ENCODE measurements at regions not wholly inside any gene's neighbourhood (a gene's known extent, or its start where the extent isn't known, plus 50 kb on each side); places are given as distances from the start of the nearest gene placed in this dataset.

DNA sequence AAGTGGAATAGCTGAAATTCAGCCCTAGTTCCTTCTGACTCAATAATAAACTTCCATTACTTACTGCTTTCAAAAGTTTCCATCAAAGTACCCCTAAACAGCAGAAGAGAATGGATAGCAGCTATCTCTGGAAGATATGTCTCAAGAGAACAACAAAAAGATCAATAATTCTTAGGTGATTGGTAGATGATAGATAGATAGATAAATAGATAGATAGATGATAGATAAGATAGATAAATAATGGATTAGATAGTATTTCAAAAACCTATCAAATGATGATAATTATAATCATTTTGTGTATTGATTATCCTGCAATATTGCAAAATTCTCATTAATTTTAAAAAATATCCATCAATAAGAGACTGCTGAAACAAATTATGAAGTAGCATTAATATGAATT lies 97.4 kb upstream of the CCND2 start:
- peaks cover 15% of the 10 kb centered on the region for H3K4me1 Mint-ChIP-seq
- ATAC-seq: no peak

More for the DNA sequence above, 97.4 kb upstream of the CCND2 start:
- no peaks in the 10 kb centered on the region for H3F3A ChIP-seq (replicated peaks; ENCODE audit: low read depth)
- TF ChIP-seq EZH2phosphoT487 (IDR thresholded peaks at IDR 0.05; ENCODE audit: unreplicated experiment): no peak
- TF ChIP-seq, protein P1, sequence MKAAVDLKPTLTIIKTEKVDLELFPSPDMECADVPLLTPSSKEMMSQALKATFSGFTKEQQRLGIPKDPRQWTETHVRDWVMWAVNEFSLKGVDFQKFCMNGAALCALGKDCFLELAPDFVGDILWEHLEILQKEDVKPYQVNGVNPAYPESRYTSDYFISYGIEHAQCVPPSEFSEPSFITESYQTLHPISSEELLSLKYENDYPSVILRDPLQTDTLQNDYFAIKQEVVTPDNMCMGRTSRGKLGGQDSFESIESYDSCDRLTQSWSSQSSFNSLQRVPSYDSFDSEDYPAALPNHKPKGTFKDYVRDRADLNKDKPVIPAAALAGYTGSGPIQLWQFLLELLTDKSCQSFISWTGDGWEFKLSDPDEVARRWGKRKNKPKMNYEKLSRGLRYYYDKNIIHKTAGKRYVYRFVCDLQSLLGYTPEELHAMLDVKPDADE (IDR thresholded peaks at IDR 0.05): no peak
- TF ChIP-seq ZNF331 (CRISPR knock-in tag; IDR thresholded peaks at IDR 0.05; ENCODE audit: low read depth): no peak
- TF ChIP-seq, protein P2, sequence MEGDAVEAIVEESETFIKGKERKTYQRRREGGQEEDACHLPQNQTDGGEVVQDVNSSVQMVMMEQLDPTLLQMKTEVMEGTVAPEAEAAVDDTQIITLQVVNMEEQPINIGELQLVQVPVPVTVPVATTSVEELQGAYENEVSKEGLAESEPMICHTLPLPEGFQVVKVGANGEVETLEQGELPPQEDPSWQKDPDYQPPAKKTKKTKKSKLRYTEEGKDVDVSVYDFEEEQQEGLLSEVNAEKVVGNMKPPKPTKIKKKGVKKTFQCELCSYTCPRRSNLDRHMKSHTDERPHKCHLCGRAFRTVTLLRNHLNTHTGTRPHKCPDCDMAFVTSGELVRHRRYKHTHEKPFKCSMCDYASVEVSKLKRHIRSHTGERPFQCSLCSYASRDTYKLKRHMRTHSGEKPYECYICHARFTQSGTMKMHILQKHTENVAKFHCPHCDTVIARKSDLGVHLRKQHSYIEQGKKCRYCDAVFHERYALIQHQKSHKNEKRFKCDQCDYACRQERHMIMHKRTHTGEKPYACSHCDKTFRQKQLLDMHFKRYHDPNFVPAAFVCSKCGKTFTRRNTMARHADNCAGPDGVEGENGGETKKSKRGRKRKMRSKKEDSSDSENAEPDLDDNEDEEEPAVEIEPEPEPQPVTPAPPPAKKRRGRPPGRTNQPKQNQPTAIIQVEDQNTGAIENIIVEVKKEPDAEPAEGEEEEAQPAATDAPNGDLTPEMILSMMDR (conservative IDR thresholded peaks at IDR 0.05; ENCODE audit: low read depth in 2 of 2): no peak
- no peak for TF ChIP-seq POLR2AphosphoS5 (IDR thresholded peaks at IDR 0.05; ENCODE audit: low read depth)
- TF ChIP-seq CREB1 (CRISPR knock-in tag; IDR thresholded peaks at IDR 0.05; ENCODE audit: low read depth): no peak
- no peak for TF ChIP-seq ZNF114 (CRISPR knock-in tag; IDR thresholded peaks at IDR 0.05)
- TF ChIP-seq, protein P3, sequence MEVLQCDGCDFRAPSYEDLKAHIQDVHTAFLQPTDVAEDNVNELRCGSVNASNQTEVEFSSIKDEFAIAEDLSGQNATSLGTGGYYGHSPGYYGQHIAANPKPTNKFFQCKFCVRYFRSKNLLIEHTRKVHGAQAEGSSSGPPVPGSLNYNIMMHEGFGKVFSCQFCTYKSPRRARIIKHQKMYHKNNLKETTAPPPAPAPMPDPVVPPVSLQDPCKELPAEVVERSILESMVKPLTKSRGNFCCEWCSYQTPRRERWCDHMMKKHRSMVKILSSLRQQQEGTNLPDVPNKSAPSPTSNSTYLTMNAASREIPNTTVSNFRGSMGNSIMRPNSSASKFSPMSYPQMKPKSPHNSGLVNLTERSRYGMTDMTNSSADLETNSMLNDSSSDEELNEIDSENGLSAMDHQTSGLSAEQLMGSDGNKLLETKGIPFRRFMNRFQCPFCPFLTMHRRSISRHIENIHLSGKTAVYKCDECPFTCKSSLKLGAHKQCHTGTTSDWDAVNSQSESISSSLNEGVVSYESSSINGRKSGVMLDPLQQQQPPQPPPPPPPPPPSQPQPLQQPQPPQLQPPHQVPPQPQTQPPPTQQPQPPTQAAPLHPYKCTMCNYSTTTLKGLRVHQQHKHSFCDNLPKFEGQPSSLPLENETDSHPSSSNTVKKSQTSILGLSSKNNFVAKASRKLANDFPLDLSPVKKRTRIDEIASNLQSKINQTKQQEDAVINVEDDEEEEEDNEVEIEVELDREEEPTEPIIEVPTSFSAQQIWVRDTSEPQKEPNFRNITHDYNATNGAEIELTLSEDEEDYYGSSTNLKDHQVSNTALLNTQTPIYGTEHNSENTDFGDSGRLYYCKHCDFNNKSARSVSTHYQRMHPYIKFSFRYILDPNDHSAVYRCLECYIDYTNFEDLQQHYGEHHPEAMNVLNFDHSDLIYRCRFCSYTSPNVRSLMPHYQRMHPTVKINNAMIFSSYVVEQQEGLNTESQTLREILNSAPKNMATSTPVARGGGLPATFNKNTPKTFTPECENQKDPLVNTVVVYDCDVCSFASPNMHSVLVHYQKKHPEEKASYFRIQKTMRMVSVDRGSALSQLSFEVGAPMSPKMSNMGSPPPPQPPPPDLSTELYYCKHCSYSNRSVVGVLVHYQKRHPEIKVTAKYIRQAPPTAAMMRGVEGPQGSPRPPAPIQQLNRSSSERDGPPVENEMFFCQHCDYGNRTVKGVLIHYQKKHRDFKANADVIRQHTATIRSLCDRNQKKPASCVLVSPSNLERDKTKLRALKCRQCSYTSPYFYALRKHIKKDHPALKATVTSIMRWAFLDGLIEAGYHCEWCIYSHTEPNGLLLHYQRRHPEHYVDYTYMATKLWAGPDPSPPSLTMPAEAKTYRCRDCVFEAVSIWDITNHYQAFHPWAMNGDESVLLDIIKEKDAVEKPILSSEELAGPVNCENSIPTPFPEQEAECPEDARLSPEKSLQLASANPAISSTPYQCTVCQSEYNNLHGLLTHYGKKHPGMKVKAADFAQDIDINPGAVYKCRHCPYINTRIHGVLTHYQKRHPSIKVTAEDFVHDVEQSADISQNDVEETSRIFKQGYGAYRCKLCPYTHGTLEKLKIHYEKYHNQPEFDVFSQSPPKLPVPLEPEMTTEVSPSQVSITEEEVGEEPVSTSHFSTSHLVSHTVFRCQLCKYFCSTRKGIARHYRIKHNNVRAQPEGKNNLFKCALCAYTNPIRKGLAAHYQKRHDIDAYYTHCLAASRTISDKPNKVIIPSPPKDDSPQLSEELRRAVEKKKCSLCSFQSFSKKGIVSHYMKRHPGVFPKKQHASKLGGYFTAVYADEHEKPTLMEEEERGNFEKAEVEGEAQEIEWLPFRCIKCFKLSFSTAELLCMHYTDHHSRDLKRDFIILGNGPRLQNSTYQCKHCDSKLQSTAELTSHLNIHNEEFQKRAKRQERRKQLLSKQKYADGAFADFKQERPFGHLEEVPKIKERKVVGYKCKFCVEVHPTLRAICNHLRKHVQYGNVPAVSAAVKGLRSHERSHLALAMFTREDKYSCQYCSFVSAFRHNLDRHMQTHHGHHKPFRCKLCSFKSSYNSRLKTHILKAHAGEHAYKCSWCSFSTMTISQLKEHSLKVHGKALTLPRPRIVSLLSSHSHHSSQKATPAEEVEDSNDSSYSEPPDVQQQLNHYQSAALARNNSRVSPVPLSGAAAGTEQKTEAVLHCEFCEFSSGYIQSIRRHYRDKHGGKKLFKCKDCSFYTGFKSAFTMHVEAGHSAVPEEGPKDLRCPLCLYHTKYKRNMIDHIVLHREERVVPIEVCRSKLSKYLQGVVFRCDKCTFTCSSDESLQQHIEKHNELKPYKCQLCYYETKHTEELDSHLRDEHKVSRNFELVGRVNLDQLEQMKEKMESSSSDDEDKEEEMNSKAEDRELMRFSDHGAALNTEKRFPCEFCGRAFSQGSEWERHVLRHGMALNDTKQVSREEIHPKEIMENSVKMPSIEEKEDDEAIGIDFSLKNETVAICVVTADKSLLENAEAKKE (CRISPR knock-in tag; IDR thresholded peaks at IDR 0.05): no peak
- TF ChIP-seq STAT1 (IDR thresholded peaks at IDR 0.05; ENCODE audit: unreplicated experiment): no peak
- no peak overlapping the region for H3K27ac ChIP-seq (ENCODE audit: low read depth)
- Mint-ChIP-seq H3K9me3 (no peaks in the 10 kb centered on the region), H3K27me3 (ENCODE audit: insufficient read depth, low read depth, poor library complexity) (no peaks in the 10 kb centered on the region), H3K36me3 (ENCODE audit: low read depth) (no peaks in the 10 kb centered on the region), H3K27ac (no peak overlapping the region), H3K4me3 (no peak overlapping the region)
- H3K27me3 ChIP-seq (ENCODE audit: insufficient read depth): no peaks in the 10 kb centered on the region
- no peaks in the 10 kb centered on the region for H3K9me2 ChIP-seq (ENCODE audit: insufficient read depth)
- no peak overlapping the region for H3K4me3 ChIP-seq
- no peaks in the 10 kb centered on the region for H4K20me1 ChIP-seq (replicated peaks; ENCODE audit: insufficient read depth)
- H3K4me1 ChIP-seq (ENCODE audit: insufficient read depth): no peaks in the 10 kb centered on the region
- no peaks in the 10 kb centered on the region for H3K36me3 ChIP-seq (ENCODE audit: insufficient read depth)
- DNase-seq (ENCODE audit: low spot score): no peak
- no peak overlapping the region for H3K4me2 ChIP-seq
- no peak overlapping the region for H2AFZ ChIP-seq
- H3K79me2 ChIP-seq (replicated peaks; ENCODE audit: insufficient read depth): no peaks in the 10 kb centered on the region

Measured in GM23338 (cell line).